NOMO-1 treated with DMSO at 0.1 percent for 48 hours (cell line): ENCODE measurements at regions not wholly inside any gene's neighbourhood (a gene's known extent, or its start where the extent isn't known, plus 50 kb on each side); places are given as distances from the start of the nearest gene placed in this dataset.

Source experiments
- DNase-seq: peaks from one replicate; lab custom pipeline; 2025; ENCODE audit not compliant: unreplicated experiment; lab: John Stamatoyannopoulos, UW

DNA sequence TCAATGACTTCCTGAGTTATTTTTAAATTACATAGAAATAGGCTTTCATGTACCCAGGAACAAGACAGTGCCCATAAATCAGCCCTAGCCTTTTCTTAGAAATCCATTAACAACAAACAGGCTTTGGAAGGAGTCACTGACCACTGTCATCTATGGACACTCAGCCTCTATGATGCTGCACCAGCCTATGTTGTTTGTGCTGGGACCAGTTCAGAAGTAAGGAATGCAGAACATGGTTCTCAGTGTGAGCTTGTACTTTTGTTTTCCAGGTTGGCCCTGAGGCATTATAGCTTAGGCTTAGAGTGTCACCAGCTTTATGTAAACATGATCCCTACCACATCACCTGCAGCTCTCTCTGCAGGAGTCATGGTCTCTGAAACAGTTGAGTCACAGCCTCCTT, 335.7 kb upstream of the CDH7 start:
- no peak for DNase-seq

DNA sequence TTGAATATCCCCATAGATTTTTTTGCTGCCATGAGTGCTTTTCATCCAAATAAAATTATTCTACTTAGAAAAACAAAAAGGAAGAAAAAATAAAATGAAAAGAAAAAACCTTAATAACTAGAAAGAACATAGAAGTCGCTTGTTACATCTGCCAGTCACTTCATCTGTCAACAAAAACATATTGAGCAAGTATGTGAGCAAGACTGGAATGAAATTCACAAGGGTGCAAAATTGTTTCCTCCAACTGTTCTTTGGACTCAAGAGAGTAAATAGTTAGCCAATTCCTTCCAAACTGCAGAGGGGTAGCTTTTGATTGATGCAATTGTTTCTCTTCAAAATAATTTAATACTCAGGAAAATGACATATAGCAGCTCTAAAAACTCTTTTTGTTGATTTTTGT, 336.3 kb upstream of the CDH7 start:
- DNase-seq: no peak

DNA sequence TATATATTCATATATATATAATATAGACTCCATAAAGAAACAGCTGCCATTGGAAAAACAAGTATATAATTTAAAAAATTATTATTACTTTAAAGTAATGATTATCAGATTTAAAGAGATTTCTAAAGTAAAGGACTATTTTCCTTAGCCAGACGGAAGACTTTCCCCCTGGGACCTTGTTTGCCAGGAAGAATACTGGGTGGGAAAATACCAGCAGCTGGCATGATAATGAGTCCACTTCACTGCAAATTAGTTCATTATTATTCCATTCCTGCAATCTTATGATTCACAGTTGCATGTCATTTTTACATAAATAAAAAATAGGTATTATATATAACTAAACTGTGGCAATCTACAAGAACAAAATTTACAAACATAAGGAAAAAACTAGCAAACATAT, 339.8 kb upstream of the CDH7 start:
- no peak for DNase-seq

GRCh38 chr18:65409261-65409660, 341.6 kb upstream of the CDH7 start:
- no peak for DNase-seq

- DNase-seq: no peak
These were observed 347.3 kb upstream of the CDH7 start for GRCh38 chr18:65403534-65403933.

DNA sequence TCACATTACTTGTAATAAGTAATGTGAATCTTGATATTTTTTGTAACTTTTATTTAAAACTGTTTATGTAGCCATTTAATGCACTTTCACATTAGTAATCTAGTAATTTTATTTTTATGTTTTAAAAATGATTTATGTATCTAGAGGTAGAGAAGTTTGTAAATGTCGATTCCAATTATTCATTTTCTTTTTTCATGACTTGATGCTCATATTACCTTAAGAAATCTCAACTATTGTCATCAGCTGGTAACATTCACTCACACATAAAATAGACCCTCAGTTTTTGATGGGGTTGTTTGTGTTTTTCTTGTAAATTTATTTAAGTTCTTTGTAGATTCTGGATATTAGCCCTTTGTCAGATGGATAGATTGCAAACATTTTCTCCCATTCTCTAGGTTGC, 351.7 kb upstream of the CDH7 start:
- DNase-seq: no peak

GRCh38 chr18:65398347-65399075, 352.3 kb upstream of the CDH7 start:
- DNase-seq: no peak

GRCh38 chr18:65380986-65381385, 369.8 kb upstream of the CDH7 start:
- DNase-seq: no peak

- no peak for DNase-seq
These were observed 370.2 kb upstream of the CDH7 start for GRCh38 chr18:65380571-65380970.

DNA sequence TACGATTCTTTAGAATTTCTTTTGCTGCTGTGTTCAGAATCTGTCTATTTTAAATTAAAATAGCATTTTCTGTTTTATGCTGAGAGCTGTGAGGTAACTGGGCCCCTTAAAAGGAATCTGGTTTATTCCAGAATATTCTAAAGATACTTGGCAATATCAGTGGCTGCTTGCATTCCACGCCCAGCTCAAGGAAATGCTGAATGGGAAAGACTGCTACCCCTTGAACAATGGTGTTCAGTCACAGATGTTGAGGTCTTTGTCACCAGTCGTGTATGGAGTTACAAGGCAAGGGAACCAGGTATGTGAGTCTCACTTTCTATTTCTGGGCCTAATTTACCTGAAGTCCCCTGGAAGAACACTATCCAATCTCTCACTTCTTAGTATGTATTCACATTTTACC, 377.9 kb upstream of the CDH7 start:
- DNase-seq: no peak

DNA sequence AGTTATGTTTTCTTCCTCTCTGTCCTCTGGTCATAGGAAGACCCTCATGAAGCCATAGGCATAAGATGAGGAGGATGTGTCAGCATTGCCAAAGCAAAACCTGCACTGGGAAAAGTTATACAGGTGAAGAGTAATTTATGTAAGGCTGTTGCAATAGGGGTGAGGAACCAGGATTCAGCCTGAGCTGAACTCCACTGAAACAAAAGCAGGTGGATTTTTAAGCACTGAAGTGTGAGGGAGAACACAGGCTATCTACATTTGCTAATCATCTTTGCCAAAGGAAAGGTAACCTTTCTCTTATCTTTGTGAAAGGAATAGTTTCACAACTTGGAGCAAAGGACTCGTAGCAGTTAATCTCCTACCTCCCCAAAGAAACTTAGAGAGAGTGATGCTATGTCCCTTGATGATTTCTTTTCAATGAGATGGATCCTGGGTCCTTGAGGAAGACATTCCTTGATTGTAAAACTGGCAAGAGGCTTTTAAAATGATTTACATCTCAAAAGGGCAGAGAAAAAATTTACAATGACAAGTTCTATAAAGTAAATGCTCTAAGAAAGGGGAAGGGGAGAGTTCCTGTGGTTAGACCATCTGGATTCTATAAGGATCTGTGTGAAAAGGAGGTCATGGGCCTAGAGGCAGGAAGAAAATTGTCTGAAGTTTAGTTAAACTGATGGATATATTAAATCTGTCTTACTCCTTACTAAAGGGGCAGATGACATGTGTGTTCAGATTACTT, 385.4 kb upstream of the CDH7 start:
- no peak for DNase-seq

- DNase-seq: no peak
These were observed 386.7 kb upstream of the CDH7 start for GRCh38 chr18:65363911-65364632.

DNA sequence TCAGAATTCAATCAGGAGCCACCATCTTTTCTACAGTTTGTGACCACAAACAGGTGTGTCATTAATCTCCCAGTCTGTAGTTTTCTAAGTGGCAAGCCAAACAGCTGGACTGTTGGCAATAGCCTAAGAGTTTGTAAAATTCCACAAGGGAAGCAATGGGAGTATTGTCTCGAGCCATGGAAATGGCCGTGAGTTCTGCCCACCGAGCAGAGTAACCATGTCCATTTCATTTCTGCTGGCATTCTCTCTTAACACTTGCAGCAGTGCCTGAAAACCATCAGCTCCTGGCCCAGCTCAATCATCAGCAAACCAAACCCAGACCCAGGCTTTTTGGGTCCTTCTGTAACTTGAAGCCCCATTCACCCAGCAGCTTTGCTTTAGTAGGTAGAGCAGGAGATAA, 387.8 kb upstream of the CDH7 start:
- DNase-seq: no peak

DNA sequence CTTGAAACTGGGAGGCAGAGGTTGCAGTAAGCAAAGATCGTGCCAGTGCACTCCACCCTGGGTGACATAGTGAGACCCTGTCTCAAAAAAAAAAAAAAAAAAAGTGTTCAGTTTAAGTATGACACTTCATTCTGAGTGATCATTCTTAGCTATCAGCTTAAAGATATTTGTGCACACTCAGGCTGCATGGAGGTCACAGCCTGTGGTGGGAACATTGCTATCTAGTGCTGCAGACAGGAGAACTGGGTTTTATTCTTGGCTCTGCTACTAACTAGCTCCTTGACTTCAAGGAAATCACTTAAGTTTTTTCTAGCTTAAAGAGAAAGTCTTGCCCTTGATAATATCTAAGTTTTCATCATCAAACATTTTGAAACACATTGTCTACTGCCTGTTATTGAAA, 391.3 kb upstream of the CDH7 start:
- DNase-seq: no peak

GRCh38 chr18:65358306-65358705, 392.5 kb upstream of the CDH7 start:
- no peak for DNase-seq

DNA sequence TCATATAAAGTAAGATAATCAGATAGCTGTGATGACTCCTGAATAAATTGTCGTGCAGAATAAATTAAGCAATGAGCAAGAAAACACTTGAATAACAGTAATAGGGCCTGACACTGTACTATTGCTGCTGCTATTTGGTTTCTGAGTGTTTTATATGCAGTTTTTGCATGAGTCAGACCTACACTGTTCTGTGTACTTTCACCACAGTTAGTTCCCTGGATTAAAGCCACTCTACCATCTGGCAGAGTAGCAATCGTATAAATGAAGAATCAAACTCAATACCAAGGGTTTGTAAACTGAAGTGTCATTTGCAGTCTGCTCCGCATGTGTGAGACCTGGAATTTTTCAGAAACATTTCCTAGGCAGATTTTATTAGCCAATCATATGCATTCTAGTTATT, 398.6 kb upstream of the CDH7 start:
- DNase-seq: no peak

DNA sequence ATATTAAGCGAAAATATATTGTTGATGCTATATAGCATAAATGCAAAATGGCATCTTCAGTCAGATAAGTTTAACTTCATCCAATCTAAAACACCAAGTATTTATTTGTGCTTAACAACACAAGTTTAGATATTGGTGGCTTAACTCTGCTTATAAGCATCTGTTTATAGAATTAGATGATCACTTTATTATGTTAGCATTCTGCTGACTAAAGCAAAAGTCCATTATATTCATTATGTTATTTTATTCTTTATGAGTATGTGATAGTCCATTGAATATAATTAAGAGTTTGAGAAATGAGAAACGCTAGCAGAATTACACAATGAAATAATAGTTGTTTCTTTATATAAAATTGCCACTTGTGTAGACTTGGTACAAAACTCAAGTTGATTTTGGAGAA, 401.2 kb upstream of the CDH7 start:
- DNase-seq: no peak

- DNase-seq: no peak
These were observed 403.4 kb upstream of the CDH7 start for GRCh38 chr18:65347446-65347845.

- DNase-seq: no peak
These were observed 404.7 kb upstream of the CDH7 start for GRCh38 chr18:65346086-65346485.

DNA sequence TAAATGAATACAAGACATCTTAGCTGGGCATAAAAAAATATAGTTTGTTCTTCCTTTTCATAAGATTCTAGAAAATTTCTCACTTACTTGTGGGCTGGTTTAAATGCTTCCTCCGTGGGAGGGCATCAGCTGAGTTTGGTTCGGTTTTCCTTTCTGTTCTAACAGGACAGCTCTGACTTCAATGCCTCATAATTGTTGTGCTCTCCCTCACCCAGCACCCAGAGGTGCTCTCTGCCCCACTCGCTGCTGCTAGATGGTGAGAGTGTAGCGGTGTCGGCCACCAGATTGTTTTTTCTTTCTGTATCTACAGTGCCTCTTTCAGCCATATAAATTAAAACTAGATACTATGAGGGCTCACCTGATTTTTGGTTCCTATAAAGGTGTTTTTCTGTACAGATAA, 407.2 kb upstream of the CDH7 start:
- no peak for DNase-seq

GRCh38 chr18:65336411-65336810, 414.4 kb upstream of the CDH7 start:
- DNase-seq: no peak

DNA sequence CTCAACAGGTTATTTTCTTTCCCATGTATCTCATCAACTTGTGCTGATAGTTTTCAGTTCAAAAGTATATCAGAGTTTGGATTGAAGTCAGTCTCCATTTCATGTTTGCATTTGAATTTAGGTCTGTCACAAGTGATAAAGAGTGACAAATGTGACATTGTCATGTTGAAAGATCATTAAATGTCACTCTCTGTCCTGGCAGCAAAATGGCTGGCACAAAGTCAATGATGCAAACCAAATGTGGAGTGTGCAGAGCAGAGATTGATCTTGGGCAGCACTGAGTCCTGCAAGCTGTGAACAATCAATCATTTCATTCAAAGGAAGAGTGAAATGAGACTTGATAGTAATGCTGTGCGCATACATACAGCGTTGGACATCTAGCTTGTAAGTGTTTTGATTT, 421.8 kb upstream of the CDH7 start:
- DNase-seq: no peak
